Renal cortex interstitium (tissue), 11 donors: ENCODE measurements at regions not wholly inside any gene's neighbourhood (a gene's known extent, or its start where the extent isn't known, plus 50 kb on each side); places are given as distances from the start of the nearest gene placed in this dataset.
A peak's percentile ranks its signal among the peaks of the same experiment; 100 is the strongest.

Experiments
- DNase-seq, 11 donors: peaks; one replicate each; pipeline ENCODE4 v3.0.0-alpha.2; 2013; ENCODE audit warnings: low read depth in 9 of 11, low spot score in 4 of 11; ENCODE audit errors: extremely low read depth in 1 of 11

GRCh38 chr3:182111967-182112366, 400.2 kb downstream of the SOX2 start:
- no peak for DNase-seq

GRCh38 chr3:182115328-182116015, 403.7 kb downstream of the SOX2 start:
- no peak for DNase-seq

- no peak for DNase-seq
Observed at GRCh38 chr3:182116386-182116785, 404.7 kb downstream of the SOX2 start.

DNA sequence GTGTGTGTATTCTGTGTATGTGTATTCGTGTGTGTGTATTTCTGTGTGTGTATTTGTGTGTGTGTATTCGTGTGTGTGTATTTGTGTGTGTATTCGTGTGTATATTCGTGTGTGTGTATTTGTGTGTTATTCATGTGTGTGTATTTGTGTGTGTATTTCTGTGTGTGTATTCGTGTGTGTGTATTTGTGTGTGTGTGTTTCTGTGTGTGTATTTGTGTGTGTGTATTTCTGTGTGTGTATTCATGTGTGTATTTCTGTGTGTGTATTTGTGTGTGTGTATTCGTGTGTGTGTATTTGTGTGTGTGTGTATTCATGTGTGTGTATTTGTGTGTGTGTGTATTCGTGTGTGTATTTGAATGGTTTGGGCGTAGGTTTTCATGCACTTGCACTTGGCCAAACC, 405.4 kb downstream of the SOX2 start:
- no peak for DNase-seq

DNA sequence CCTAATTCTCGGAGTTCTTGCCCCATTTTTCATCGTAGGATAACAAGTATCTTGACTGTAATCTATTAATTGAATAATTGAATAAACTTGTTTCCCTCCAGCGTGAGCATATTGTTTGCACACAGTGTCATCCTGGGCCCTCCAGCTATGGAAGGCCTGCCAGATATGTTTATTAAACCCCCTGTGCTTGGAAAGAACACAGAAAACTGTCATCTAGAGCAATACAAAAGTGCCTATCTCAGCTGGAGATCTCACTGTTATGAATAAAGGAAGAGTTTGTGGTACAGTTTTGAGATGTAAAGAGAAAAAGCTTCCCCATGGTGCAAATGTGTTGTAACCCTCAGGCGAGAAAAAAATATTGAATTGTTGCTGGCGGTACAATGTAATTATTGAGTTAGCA, 405.9 kb downstream of the SOX2 start:
- no peak for DNase-seq

- no peak for DNase-seq
Observed at GRCh38 chr3:182118066-182118465, 406.3 kb downstream of the SOX2 start.

GRCh38 chr3:182121401-182121800, 409.7 kb downstream of the SOX2 start:
- DNase-seq: no peak

- no peak for DNase-seq
Observed at GRCh38 chr3:182122779-182123178, 411.1 kb downstream of the SOX2 start.

DNA sequence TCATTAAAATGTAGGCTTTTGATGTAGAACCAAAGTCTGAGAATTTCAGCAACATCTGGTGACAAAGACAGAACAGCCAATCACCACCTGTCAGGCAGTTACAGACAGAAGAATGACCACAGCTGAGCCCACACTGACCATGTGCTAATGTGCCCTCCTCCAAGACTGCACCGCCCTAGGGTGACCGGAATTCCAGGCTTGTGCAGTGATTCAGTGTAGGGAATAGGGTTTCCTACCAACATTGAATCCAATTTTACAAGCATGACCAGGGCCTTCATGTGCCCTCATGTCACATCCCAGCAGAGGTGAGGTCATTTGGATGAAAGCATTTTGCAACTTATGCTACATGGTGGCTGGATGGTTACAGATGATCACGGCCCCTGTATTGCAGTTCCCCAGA, 412.5 kb downstream of the SOX2 start:
- DNase-seq: no peak

GRCh38 chr3:182124716-182125115, 413.0 kb downstream of the SOX2 start:
- no peak for DNase-seq

DNA sequence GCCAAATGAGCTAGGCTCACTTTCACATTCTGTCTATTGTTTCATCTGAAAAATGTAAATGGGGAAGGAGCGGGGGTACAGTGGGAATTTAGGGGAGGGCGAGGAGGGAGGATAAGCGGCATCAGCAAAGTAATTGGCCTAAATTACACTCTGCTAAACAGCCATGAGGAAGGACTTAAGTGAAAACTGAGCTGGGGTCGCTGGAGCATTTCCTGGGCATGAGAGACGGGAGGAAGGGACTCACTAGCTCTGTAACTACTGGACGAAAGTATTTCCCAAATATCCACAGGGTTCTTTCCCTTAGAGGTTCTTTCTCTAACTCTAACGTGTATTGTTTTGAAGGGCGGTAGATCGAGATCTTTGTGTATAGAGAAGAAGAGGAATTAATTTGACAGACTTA, 418.0 kb downstream of the SOX2 start:
- peak in 5 of 11 donors; percentile 4 to 27 (median 11) for DNase-seq

DNA sequence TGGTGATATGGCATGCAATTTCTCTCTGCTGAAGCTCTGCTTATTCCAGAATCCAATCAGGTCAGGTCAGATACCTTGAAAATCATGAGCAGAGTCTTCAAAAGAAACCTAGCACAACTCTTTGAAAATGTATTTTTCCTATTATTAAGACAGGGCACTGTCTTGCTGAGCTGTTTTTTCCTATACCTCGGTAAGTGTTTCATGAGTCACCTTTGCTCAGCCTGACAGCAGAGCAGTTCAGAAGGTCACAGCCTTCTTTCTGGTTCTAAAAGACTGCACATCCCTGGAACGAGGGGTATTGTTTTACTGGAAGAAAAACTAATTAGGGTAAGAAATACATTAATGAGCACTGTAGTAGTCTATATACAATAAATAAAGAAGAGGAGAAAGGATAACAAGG, 422.0 kb downstream of the SOX2 start:
- no peak for DNase-seq

GRCh38 chr3:182135056-182135455, 423.3 kb downstream of the SOX2 start:
- no peak for DNase-seq

DNA sequence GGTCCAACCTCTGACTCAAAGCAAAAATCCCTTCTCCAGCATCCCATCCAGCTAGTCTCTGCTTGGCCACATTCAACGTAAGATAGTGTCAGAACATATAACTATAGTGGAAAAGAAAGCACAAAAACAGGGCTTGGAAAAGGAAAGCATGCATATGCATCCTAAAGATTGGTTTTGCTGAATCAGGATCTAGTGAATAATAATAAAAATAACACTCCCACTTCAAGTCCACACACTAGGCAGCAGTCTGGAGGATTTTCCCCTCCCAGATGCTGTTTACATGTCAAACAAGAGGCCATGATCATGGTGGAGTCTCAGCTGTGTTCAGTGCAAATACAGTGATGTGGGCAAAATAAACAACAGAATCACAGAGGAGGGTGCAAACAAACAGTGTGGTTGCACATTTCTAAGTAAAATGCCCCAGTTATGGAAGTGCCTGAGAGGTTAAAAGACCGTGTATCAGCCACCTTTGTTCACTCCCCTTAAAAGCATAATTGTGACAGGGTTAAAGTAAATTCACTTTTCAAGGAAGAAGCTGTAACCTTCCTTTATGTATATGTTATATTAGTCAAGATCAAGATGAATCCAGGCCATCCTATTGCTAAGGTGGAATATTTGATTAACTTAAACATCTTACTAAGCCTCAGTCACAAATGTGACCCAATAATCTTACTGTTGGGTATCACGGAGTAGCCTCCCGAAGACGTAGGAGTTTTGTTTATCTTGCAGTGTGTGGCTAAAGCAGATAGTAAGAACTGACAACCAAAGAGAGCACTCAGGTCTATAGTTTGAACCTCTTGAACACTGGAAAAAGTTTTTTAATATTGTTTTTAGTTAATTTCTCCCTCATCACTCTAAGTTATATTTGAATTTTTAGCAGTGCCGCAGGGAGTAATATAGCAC, 424.5 kb downstream of the SOX2 start:
- DNase-seq: peak in 1 of 11 donors; percentile 21

- peak in 4 of 11 donors; percentile 4 to 14 (median 12) for DNase-seq
Observed at GRCh38 chr3:182138393-182138792, 426.7 kb downstream of the SOX2 start.

DNA sequence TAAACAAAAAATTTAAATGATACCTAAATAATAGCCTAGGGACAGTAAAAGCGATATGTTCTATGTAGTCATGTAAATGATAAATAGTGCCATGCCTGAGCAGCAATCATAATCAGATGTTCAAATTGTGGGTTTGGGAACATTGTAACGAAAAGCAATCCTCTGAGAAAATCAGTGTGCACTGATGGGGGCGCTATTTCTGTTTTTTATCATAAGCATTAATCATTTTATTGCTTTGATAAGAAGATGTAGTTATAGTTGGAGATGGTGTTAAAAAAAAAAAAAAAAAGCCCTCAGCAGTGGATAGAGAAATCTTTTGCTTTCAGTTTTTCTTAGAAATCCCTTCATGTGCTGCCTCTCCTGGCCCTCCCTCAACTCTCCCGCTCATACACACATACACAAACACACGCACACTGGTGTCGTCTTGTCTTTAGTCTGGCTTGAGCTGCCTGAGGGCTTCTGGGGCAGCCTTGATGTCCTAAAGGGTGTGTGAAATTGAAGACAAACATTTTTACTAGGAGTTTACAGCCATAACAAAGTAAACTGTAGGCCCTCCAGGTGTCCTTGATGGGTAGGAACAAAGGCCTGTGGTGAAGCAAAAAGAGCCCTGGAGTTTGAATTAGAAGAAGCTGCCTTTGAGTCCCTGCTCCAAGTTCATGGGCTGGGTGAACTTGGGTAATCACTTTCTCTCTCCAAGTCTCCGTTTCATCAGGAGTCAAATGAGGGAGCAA, 428.1 kb downstream of the SOX2 start:
- DNase-seq: no peak

DNA sequence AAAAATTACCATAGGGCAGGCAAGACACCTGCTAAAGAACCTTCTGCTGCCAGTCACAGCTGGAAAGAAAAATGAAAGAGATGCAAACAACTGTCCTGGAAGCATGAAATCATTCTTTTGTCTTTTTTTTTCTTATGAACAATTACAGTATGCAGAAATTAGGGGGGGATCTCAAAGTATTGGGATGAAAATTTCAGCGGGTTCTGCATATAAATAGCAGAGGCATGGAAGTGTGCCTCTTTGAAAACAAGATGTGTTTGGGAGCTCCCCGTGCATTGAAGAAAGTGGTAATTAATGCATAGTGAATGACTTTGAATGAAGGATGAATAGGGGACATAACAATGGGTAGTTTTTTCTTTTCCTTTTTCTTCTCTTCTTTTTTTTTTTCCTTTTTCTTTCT, 431.2 kb downstream of the SOX2 start:
- DNase-seq: no peak

DNA sequence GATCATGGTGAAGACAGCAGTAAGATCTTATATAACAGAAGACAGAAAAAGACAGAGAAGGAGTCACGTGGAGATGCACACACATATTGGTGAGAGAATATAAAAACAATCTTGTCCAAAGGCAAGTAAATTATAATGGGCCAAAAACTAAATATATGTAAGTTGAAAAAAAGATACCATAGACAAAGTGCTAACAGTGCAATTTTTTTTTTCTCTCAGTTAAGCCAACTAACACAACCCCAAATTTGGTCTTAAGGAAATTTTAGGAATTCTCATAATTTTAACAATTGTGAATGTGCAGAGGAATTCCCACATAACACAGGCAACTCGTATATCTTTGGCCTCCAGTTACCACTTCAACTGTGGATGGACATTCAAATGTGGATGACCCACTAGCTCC, 432.2 kb downstream of the SOX2 start:
- no peak for DNase-seq

GRCh38 chr3:182148360-182148759, 436.6 kb downstream of the SOX2 start:
- no peak for DNase-seq

- DNase-seq: no peak
Observed at GRCh38 chr3:182149594-182149993, 437.9 kb downstream of the SOX2 start.
